ENCODE measurements at regions not wholly inside any gene's neighbourhood (a gene's known extent, or its start where the extent isn't known, plus 50 kb on each side); places are given as distances from the start of the nearest gene placed in this dataset.

DNA sequence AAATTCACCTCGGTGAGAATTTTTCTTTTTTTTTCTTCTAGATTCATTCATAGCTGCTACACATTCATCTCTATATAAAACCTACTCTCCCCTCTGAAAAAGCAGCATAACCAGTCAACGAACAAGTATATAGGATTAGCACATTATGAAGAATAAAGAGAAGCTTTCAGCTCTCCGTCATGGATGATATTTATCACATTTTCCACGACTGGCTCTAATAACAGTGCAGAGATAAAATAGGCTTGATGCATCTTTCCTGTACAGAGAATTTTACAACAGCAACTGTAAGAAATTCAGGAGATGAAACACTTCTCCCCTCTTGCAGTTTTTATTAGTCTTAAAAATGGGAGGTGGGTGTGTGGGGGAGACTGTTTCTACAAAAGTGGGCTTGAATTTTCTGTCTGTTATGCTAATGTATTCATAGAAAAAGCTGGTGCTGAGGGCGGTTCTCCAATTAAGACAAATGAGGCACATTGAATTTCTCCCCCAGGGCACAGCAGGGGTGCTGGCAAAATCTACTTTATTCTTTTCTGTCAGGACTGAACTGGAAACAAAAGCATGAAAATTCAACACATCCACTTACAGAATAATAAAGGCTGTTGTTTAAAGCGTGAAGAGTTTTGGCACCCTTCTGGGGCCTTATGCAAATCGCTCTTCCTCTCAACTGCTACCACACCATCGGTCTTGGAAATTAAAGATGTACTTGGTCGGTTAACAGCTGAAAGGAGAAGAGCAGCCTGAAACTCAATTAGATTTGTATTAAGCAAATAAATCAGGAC is 233.9 kb upstream of the ZNF608 start:
- no TSS peak for BruUV-seq (replicated peaks)
- Histone ChIP-seq H3K4me1 (ENCODE audit: control insufficient read depth, extremely low read depth, insufficient read depth, low read length) (no peaks in the 10 kb centered on the region), H3K9me1 (replicated peaks; ENCODE audit: control insufficient read depth, extremely low read depth, insufficient read depth, low read length) (no peaks in the 10 kb centered on the region), H3K79me2 (ENCODE audit: control insufficient read depth, insufficient read depth, low read length) (no peaks in the 10 kb centered on the region), H3K4me2 (ENCODE audit: insufficient read depth, low read length) (no peak overlapping the region), H3K9ac (replicated peaks; ENCODE audit: extremely low read depth, insufficient read depth, low read length) (no peak overlapping the region), H4K20me1 (replicated peaks; ENCODE audit: control insufficient read depth, extremely low read depth, insufficient read depth, low read length) (no peaks in the 10 kb centered on the region), H3K36me3 (ENCODE audit: control insufficient read depth in 2 of 2, extremely low read depth in 1 of 2, insufficient read depth in 2 of 2, low read length in 2 of 2) (no peaks in the 10 kb centered on the region), H3K9me3 (replicated peaks; ENCODE audit: control insufficient read depth, insufficient read depth, low read length) (no peaks in the 10 kb centered on the region), H2AFZ (ENCODE audit: low read depth, low read length) (no peak overlapping the region), H3K27ac (ENCODE audit: insufficient read depth, low read depth, low read length) (no peak overlapping the region), H3K4me3 (replicated peaks in 1 of 3; ENCODE audit: insufficient read depth in 1 of 3, low read depth in 1 of 3, low read length in 3 of 3) (no peak overlapping the region), H3K27me3 (ENCODE audit: control insufficient read depth in 2 of 2, insufficient read depth in 2 of 2, low read length in 2 of 2) (no peaks in the 10 kb centered on the region)
- CTCF ChIA-PET, result no interaction called here
- POLR2A ChIA-PET, result no interaction called here
- no peak for TF ChIP-seq POLR2AphosphoS5 (IDR thresholded peaks at IDR 0.05; ENCODE audit: insufficient read depth, low read depth, low read length)
- TF ChIP-seq, protein P1, sequence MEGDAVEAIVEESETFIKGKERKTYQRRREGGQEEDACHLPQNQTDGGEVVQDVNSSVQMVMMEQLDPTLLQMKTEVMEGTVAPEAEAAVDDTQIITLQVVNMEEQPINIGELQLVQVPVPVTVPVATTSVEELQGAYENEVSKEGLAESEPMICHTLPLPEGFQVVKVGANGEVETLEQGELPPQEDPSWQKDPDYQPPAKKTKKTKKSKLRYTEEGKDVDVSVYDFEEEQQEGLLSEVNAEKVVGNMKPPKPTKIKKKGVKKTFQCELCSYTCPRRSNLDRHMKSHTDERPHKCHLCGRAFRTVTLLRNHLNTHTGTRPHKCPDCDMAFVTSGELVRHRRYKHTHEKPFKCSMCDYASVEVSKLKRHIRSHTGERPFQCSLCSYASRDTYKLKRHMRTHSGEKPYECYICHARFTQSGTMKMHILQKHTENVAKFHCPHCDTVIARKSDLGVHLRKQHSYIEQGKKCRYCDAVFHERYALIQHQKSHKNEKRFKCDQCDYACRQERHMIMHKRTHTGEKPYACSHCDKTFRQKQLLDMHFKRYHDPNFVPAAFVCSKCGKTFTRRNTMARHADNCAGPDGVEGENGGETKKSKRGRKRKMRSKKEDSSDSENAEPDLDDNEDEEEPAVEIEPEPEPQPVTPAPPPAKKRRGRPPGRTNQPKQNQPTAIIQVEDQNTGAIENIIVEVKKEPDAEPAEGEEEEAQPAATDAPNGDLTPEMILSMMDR (IDR thresholded peaks at IDR 0.05; ENCODE audit: extremely low read depth in 1 of 2, insufficient read depth in 1 of 2, low read depth in 1 of 2, low read length in 2 of 2), result no peak
- TF ChIP-seq JUN (IDR thresholded peaks at IDR 0.05; ENCODE audit: borderline replicate concordance, insufficient read depth, insufficient read length, low read depth), result no peak
- no peak for TF ChIP-seq GATA2 (IDR thresholded peaks at IDR 0.05; ENCODE audit: insufficient read depth, insufficient read length, low read depth, low read length)
- TF ChIP-seq, protein P2, sequence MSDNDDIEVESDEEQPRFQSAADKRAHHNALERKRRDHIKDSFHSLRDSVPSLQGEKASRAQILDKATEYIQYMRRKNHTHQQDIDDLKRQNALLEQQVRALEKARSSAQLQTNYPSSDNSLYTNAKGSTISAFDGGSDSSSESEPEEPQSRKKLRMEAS (IDR thresholded peaks at IDR 0.05; ENCODE audit: insufficient read depth, insufficient read length), result no peak
- no peak for TF ChIP-seq POLR2A (IDR thresholded peaks at IDR 0.05; ENCODE audit: low read depth, low read length)
- no peak for TF ChIP-seq EZH2 (IDR thresholded peaks at IDR 0.05; ENCODE audit: borderline replicate concordance, low read depth, low read length, severe bottlenecking)
- TF ChIP-seq FOS (IDR thresholded peaks at IDR 0.05; ENCODE audit: borderline replicate concordance, insufficient read depth, low read length), result no peak
- no peak for TF ChIP-seq MYC (IDR thresholded peaks at IDR 0.05; ENCODE audit: low read depth, low read length)
- DNase-seq (ENCODE audit: low read depth, low spot score) (no peak), FAIRE-seq (no peak)
- intact Hi-C loops (cut with micrococcal nuclease), result no loop called here
- dilution Hi-C loops (cut with MboI; ENCODE audit: extremely low pct_ligation_motif_present, low sequenced_read_pairs), result no loop called here

Measured in endothelial cell of umbilical vein (primary cell).